HCT116 (cell line): ENCODE measurements at regions not wholly inside any gene's neighbourhood (a gene's known extent, or its start where the extent isn't known, plus 50 kb on each side); places are given as distances from the start of the nearest gene placed in this dataset.

Experiments
- ATAC-seq: fragments of 200-7000 bp; cut with Tn5 transposase; 2 replicates; pipeline ENCODE4 v1.9.1; 2020; ENCODE audit warnings: mild to moderate bottlenecking, moderate library complexity
- BruUV-seq: library from RNA; stranded (reverse); fragments of 400-500 nt; replicated peaks from 2 replicates; lab custom pipeline; 2021; lab: Mats Ljungman, UMichigan
- CTCF ChIA-PET: fragments of 300-600 bp; sonication (Branson Sonifier 250); formaldehyde crosslinking; loops from one replicate; lab custom pipeline; 2021; ENCODE audit warnings: antibody characterized with exemption; lab: Charles Lee
- POLR2A ChIA-PET: fragments of 300-600, 350-600 bp; sonication (Branson Sonifier 250); formaldehyde crosslinking; loops from one replicate; lab custom pipeline; 2021; ENCODE audit warnings: antibody characterized with exemption; lab: Charles Lee
- RAD21 ChIA-PET, 2 experiments: fragments of 300-600 bp; sonication (Branson Sonifier 250); formaldehyde crosslinking; loops; one replicate each; lab custom pipeline; 2023; ENCODE audit warnings: low total read pairs in 2 of 2; ENCODE audit not compliant: uncharacterized antibody in 2 of 2, unreplicated experiment in 2 of 2, low non-redundant PET in 1 of 2; lab: Charles Lee
- DNase-seq: peaks from one replicate; pipeline ENCODE4 v3.0.0-alpha.2; 2010; ENCODE audit warnings: low read depth, low spot score
- H2AFZ ChIP-seq: fragments of 200-600 bp; shearing (Covaris generic), sonication (generic); 2 replicates; pipeline ENCODE4 v1.6.1; 2017; ENCODE audit warnings: low read depth, mixed run types, mixed read lengths, antibody characterized with exemption, low read length; ENCODE audit not compliant: poor library complexity, severe bottlenecking
- H3K27ac ChIP-seq: 2 replicates; pipeline ENCODE4 v1.5.1; 2012; ENCODE audit warnings: low read depth, low read length
- H3K27me3 ChIP-seq: fragments of 200-600 bp; sonication (generic); 2 replicates; pipeline ENCODE4 v1.6.1; 2016; ENCODE audit warnings: mixed run types, low read length, mixed read lengths; ENCODE audit not compliant: insufficient read depth
- H3K36me3 ChIP-seq, 2 experiments: fragments of 200-500 bp in 1 of 2; fragments of 200-600 bp in 1 of 2; sonication (Bioruptor generic) in 1 of 2; sonication (generic) in 1 of 2; 2 replicates each; pipeline versions ENCODE4 v1.5.1 to v1.6.1; 2014 to 2016; ENCODE audit warnings: low read length in 2 of 2, inconsistent platforms in 1 of 2, mixed read lengths in 1 of 2, mixed run types in 1 of 2; ENCODE audit not compliant: insufficient read depth in 2 of 2, control insufficient read depth in 1 of 2
- H3K4me1 ChIP-seq, 2 experiments: fragments of 200-600 bp in 1 of 2; sonication (generic) in 1 of 2; 2 replicates each; pipeline versions ENCODE4 v1.5.1 to v1.6.1; 2012 to 2017; ENCODE audit warnings: low read length in 2 of 2, inconsistent platforms in 1 of 2, mild to moderate bottlenecking in 1 of 2, mixed read lengths in 1 of 2, mixed run types in 1 of 2, moderate library complexity in 1 of 2; ENCODE audit not compliant: insufficient read depth in 2 of 2, control insufficient read depth in 1 of 2
- H3K4me2 ChIP-seq: fragments of 200-600 bp; sonication (generic); 2 replicates; pipeline ENCODE4 v1.6.1; 2017; ENCODE audit warnings: mixed run types, low read length, mixed read lengths
- H3K4me3 ChIP-seq, 2 experiments: fragments of 200-600 bp in 1 of 2; sonication (generic) in 1 of 2; replicated peaks in 1 of 2; 2 replicates each; pipeline ENCODE4 v1.5.1; 2011 to 2016; ENCODE audit warnings: low read length in 2 of 2, control low read depth in 1 of 2, low read depth in 1 of 2, mild to moderate bottlenecking in 1 of 2, mixed read lengths in 1 of 2, mixed run types in 1 of 2
- H3K79me2 ChIP-seq: fragments of 200-600 bp; sonication (generic); 2 replicates; pipeline ENCODE4 v1.6.1; 2017; ENCODE audit warnings: mild to moderate bottlenecking, mixed run types, low read length, moderate library complexity, mixed read lengths; ENCODE audit not compliant: insufficient read depth
- H3K9ac ChIP-seq: fragments of 200-600 bp; sonication (generic); 2 replicates; pipeline ENCODE4 v1.6.1; 2016; ENCODE audit warnings: low read length, mixed read lengths
- H3K9me2 ChIP-seq: fragments of 200-600 bp; sonication (generic), shearing (Covaris generic); 2 replicates; pipeline ENCODE4 v1.6.1; 2017; ENCODE audit warnings: mixed run types, mild to moderate bottlenecking, moderate library complexity; ENCODE audit not compliant: insufficient read depth
- H3K9me3 ChIP-seq, 2 experiments: fragments of 200-500 bp in 1 of 2; fragments of 200-600 bp in 1 of 2; sonication (Bioruptor generic) in 1 of 2; sonication (generic) in 1 of 2; 2 replicates each; pipeline ENCODE4 v1.6.1; 2014 to 2017; ENCODE audit warnings: low read length in 2 of 2, mixed read lengths in 2 of 2, inconsistent platforms in 1 of 2, low read depth in 1 of 2, mild to moderate bottlenecking in 1 of 2, mixed run types in 1 of 2, moderate library complexity in 1 of 2; ENCODE audit not compliant: control insufficient read depth in 1 of 2, insufficient read depth in 1 of 2
- H4K20me1 ChIP-seq: fragments of 200-600 bp; sonication (generic), shearing (Covaris generic); 2 replicates; pipeline ENCODE4 v1.6.1; 2017; ENCODE audit warnings: mixed run types, mild to moderate bottlenecking, moderate library complexity; ENCODE audit not compliant: insufficient read depth
- ATF3 ChIP-seq: IDR thresholded peaks from 2 replicates; pipeline ENCODE4 v1.6.1; 2012
- CBX3 ChIP-seq: IDR thresholded peaks from 2 replicates; pipeline ENCODE4 v1.6.1; 2012; ENCODE audit warnings: low read depth
- CEBPB ChIP-seq: IDR thresholded peaks from 2 replicates; pipeline ENCODE4 v1.6.1; 2012; ENCODE audit warnings: low read depth
- CTCF ChIP-seq, 3 experiments: fragments of 200-600 bp in 1 of 3; sonication (generic) in 1 of 3; IDR thresholded peaks in 2 of 3; conservative IDR thresholded peaks in 1 of 3; 2 replicates each; pipeline ENCODE4 v1.5.1; 2012 to 2017; ENCODE audit warnings: low read depth in 2 of 3, low read length in 2 of 3, antibody characterized with exemption in 1 of 3, borderline replicate concordance in 1 of 3, control low read depth in 1 of 3, mild to moderate bottlenecking in 1 of 3, mixed read lengths in 1 of 3, mixed run types in 1 of 3, moderate library complexity in 1 of 3; ENCODE audit not compliant: insufficient read depth in 1 of 3
- EGR1 ChIP-seq: IDR thresholded peaks from 2 replicates; pipeline ENCODE4 v1.6.1; 2012; ENCODE audit warnings: low read depth
- EZH2 ChIP-seq: fragments of 200-600 bp; sonication (generic); IDR thresholded peaks from 2 replicates; pipeline ENCODE4 v1.6.1; 2017; ENCODE audit warnings: antibody characterized with exemption, mixed run types
- FOSL1 ChIP-seq: IDR thresholded peaks from 2 replicates; pipeline ENCODE4 v1.6.1; 2012; ENCODE audit warnings: low read depth
- JUND ChIP-seq: IDR thresholded peaks from 2 replicates; pipeline ENCODE4 v1.6.1; 2012
- POLR2A ChIP-seq: IDR thresholded peaks from 2 replicates; pipeline ENCODE4 v1.7.0; 2011; ENCODE audit warnings: borderline replicate concordance; ENCODE audit not compliant: insufficient read depth, insufficient read length; ENCODE audit errors: extremely low read depth
- REST ChIP-seq: IDR thresholded peaks from 2 replicates; pipeline ENCODE4 v1.6.1; 2012; ENCODE audit warnings: low read depth
- SP1 ChIP-seq: IDR thresholded peaks from 2 replicates; pipeline ENCODE4 v1.6.1; 2012; ENCODE audit warnings: low read depth
- TCF7L2 ChIP-seq: IDR thresholded peaks from 2 replicates; pipeline ENCODE4 v1.7.0; 2011; ENCODE audit warnings: borderline replicate concordance, inconsistent platforms; ENCODE audit not compliant: insufficient read depth, insufficient read length; ENCODE audit errors: extremely low read depth
- YY1 ChIP-seq: IDR thresholded peaks from 2 replicates; pipeline ENCODE4 v1.6.1; 2011; ENCODE audit warnings: low read length, low read depth, moderate library complexity, mild to moderate bottlenecking; ENCODE audit not compliant: insufficient replicate concordance; ENCODE audit errors: extremely low read depth
- intact Hi-C: fragments of 100-400 bp; cut with micrococcal nuclease; formaldehyde crosslinking; loops from 2 replicates; pipeline ENCODE4 v1.10.0; 2022
- TF ChIP-seq, protein P1 (sequence below): IDR thresholded peaks from 2 replicates; pipeline ENCODE4 v1.6.1; 2011; ENCODE audit warnings: mild to moderate bottlenecking, low read length, moderate library complexity; ENCODE audit not compliant: insufficient replicate concordance; ENCODE audit errors: extremely low read depth

GRCh38 chr6:105497549-105497948 lies 94.7 kb upstream of the PREP start:
- Histone ChIP-seq H2AFZ (no peak overlapping the region), H3K4me2 (no peak overlapping the region), H3K9me2 (no peaks in the 10 kb centered on the region), H3K9me3 (no peaks in the 10 kb centered on the region), H3K4me1 (no peaks in the 10 kb centered on the region), H3K27ac (no peak overlapping the region), H4K20me1 (no peaks in the 10 kb centered on the region), H3K79me2 (no peaks in the 10 kb centered on the region), H3K36me3 (no peaks in the 10 kb centered on the region), H3K4me3 (no peak overlapping the region), H3K27me3 (no peaks in the 10 kb centered on the region), H3K9ac (no peak overlapping the region)
- intact Hi-C loops: no loop called here
- RAD21 ChIA-PET: no interaction called here
- ATAC-seq (no peak), DNase-seq (no peak)
- BruUV-seq: no TSS peak
- POLR2A ChIA-PET: interaction anchor here (0.6 kb wide), 1 partner anchor 153 kb away, joined by 3 read pairs; no protein-coding TSS in a partner anchor
- no peak for TF ChIP-seq CBX3
- no peak for TF ChIP-seq EGR1
- no peak for TF ChIP-seq REST
- no peak for TF ChIP-seq JUND
- no peak for TF ChIP-seq CEBPB
- TF ChIP-seq, protein P1, sequence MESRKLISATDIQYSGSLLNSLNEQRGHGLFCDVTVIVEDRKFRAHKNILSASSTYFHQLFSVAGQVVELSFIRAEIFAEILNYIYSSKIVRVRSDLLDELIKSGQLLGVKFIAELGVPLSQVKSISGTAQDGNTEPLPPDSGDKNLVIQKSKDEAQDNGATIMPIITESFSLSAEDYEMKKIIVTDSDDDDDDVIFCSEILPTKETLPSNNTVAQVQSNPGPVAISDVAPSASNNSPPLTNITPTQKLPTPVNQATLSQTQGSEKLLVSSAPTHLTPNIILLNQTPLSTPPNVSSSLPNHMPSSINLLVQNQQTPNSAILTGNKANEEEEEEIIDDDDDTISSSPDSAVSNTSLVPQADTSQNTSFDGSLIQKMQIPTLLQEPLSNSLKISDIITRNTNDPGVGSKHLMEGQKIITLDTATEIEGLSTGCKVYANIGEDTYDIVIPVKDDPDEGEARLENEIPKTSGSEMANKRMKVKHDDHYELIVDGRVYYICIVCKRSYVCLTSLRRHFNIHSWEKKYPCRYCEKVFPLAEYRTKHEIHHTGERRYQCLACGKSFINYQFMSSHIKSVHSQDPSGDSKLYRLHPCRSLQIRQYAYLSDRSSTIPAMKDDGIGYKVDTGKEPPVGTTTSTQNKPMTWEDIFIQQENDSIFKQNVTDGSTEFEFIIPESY: no peak
- no peak for TF ChIP-seq YY1
- no peak for TF ChIP-seq POLR2A
- TF ChIP-seq FOSL1: no peak
- TF ChIP-seq TCF7L2: no peak
- TF ChIP-seq ATF3: no peak
- TF ChIP-seq SP1: no peak
- no peak for TF ChIP-seq CTCF (IDR thresholded peaks at IDR 0.05 in 2 of 3, conservative IDR thresholded peaks at IDR 0.05 in 1 of 3; ENCODE audit: borderline replicate concordance in 1 of 3, insufficient read depth in 1 of 3, low read depth in 2 of 3, low read length in 2 of 3)
- TF ChIP-seq EZH2: no peak
- CTCF ChIA-PET: no interaction called here
